WTC11 (cell line): ENCODE measurements at regions not wholly inside any gene's neighbourhood (a gene's known extent, or its start where the extent isn't known, plus 50 kb on each side); places are given as distances from the start of the nearest gene placed in this dataset.

ENCODE experiments used
- ATAC-seq: fragments of 200-7000 bp; cut with Tn5 transposase; 2 replicates; pipeline ENCODE4 v1.10.0; 2021; ENCODE audit warnings: mild to moderate bottlenecking, moderate library complexity
- CTCF ChIA-PET: fragments of 300-600 bp; sonication (Branson Sonifier 250); formaldehyde crosslinking; loops from one replicate; lab custom pipeline; 2021; ENCODE audit warnings: antibody characterized with exemption; lab: Charles Lee
- POLR2A ChIA-PET: fragments of 350-600 bp; sonication (Branson Sonifier 250); formaldehyde crosslinking; loops from one replicate; lab custom pipeline; 2021; ENCODE audit warnings: antibody characterized with exemption; lab: Charles Lee
- DNase-seq: peaks from one replicate; pipeline ENCODE4 v3.0.0; 2021; ENCODE audit warnings: low spot score
- H3K27ac Mint-ChIP-seq: 2 replicates; pipeline ENCODE4 v1.8.0; 2021; ENCODE audit warnings: mixed read lengths
- H3K27me3 Mint-ChIP-seq: 2 replicates; pipeline ENCODE4 v1.8.0; 2021; ENCODE audit warnings: low read depth, mild to moderate bottlenecking, moderate library complexity, mixed read lengths
- H3K36me3 Mint-ChIP-seq: 2 replicates; pipeline ENCODE4 v1.8.0; 2021; ENCODE audit warnings: mixed read lengths
- H3K4me1 Mint-ChIP-seq: 2 replicates; pipeline ENCODE4 v1.8.0; 2022; ENCODE audit warnings: mixed read lengths
- H3K4me3 Mint-ChIP-seq: 2 replicates; pipeline ENCODE4 v1.8.0; 2021; ENCODE audit warnings: mild to moderate bottlenecking, moderate library complexity, mixed read lengths
- H3K9me3 Mint-ChIP-seq: 2 replicates; pipeline ENCODE4 v1.8.0; 2021; ENCODE audit warnings: mixed read lengths
- CTCF ChIP-seq: fragments of 200-600 bp; IDR thresholded peaks from 2 replicates; pipeline ENCODE4 v1.8.0; 2022; ENCODE audit warnings: antibody characterized with exemption
- ELF4 ChIP-seq: sonication (generic); formaldehyde crosslinking; IDR thresholded peaks from 2 replicates; pipeline ENCODE4 v1.8.1; 2022; ENCODE audit warnings: low read depth, mild to moderate bottlenecking, moderate library complexity, missing genetic modification reagents
- ESRRA ChIP-seq: sonication (generic); formaldehyde crosslinking; IDR thresholded peaks from 2 replicates; pipeline ENCODE4 v1.8.1; 2022; ENCODE audit warnings: mild to moderate bottlenecking, missing genetic modification reagents, borderline replicate concordance
- FOXP4 ChIP-seq: sonication (generic); formaldehyde crosslinking; IDR thresholded peaks from 2 replicates; pipeline ENCODE4 v1.8.0; 2022; ENCODE audit warnings: mild to moderate bottlenecking, missing genetic modification reagents
- GTF2I ChIP-seq: fragments of 250-450 bp; sonication (Bioruptor Pico); conservative IDR thresholded peaks from 2 replicates; pipeline ENCODE4 v1.4.0; 2021; ENCODE audit warnings: mild to moderate bottlenecking
- JUN ChIP-seq: sonication (generic); formaldehyde crosslinking; IDR thresholded peaks from 2 replicates; pipeline ENCODE4 v1.8.0; 2023; ENCODE audit warnings: mild to moderate bottlenecking, missing genetic modification reagents
- MXD4 ChIP-seq: fragments of 250-450 bp; sonication (Bioruptor Pico); IDR thresholded peaks from 2 replicates; pipeline ENCODE4 v1.8.0; 2021; ENCODE audit warnings: mild to moderate bottlenecking, moderate library complexity, borderline replicate concordance
- NFATC4 ChIP-seq: fragments of 250-450 bp; sonication (Bioruptor Pico); IDR thresholded peaks from 2 replicates; pipeline ENCODE4 v1.9.0; 2021; ENCODE audit warnings: mild to moderate bottlenecking
- NFE2L1 ChIP-seq: sonication (generic); formaldehyde crosslinking; IDR thresholded peaks from 2 replicates; pipeline ENCODE4 v1.8.1; 2023; ENCODE audit warnings: missing genetic modification reagents
- NR3C1 ChIP-seq: sonication (generic); formaldehyde crosslinking; conservative IDR thresholded peaks from 2 replicates; pipeline ENCODE4 v1.8.1; 2023; ENCODE audit warnings: low read depth, mild to moderate bottlenecking, missing genetic modification reagents
- SMAD3 ChIP-seq: sonication (generic); formaldehyde crosslinking; IDR thresholded peaks from 2 replicates; pipeline ENCODE4 v1.8.0; 2022; ENCODE audit warnings: missing genetic modification reagents, mild to moderate bottlenecking, borderline replicate concordance
- SMAD4 ChIP-seq: sonication (generic); formaldehyde crosslinking; IDR thresholded peaks from 2 replicates; pipeline ENCODE4 v1.8.0; 2022; ENCODE audit warnings: mild to moderate bottlenecking, missing genetic modification reagents
- ZBTB21 ChIP-seq: sonication (generic); formaldehyde crosslinking; IDR thresholded peaks from 2 replicates; pipeline ENCODE4 v1.8.1; 2023; ENCODE audit warnings: mild to moderate bottlenecking, missing genetic modification reagents, borderline replicate concordance
- ZNF138 ChIP-seq: sonication (generic); formaldehyde crosslinking; conservative IDR thresholded peaks from 2 replicates; pipeline ENCODE4 v1.8.1; 2022; ENCODE audit warnings: mild to moderate bottlenecking, moderate library complexity, missing genetic modification reagents
- ZNF281 ChIP-seq: sonication (generic); formaldehyde crosslinking; IDR thresholded peaks from 2 replicates; pipeline ENCODE4 v1.8.0; 2023; ENCODE audit warnings: mild to moderate bottlenecking, missing genetic modification reagents
- ZNF416 ChIP-seq: fragments of 250-450 bp; sonication (Bioruptor Pico); IDR thresholded peaks from 2 replicates; pipeline ENCODE4 v1.9.0; 2021; ENCODE audit warnings: mild to moderate bottlenecking, inconsistent platforms
- ZNF423 ChIP-seq: fragments of 250-450 bp; sonication (Bioruptor Pico); IDR thresholded peaks from 2 replicates; pipeline ENCODE4 v2.1.2; 2022; ENCODE audit warnings: mild to moderate bottlenecking, moderate library complexity
- ZSCAN18 ChIP-seq: fragments of 250-450 bp; sonication (Bioruptor Pico); IDR thresholded peaks from 2 replicates; pipeline ENCODE4 v2.1.2; 2022; ENCODE audit warnings: mild to moderate bottlenecking, moderate library complexity
- TF ChIP-seq, protein P1 (sequence below): sonication (generic); formaldehyde crosslinking; IDR thresholded peaks from 2 replicates; pipeline ENCODE4 v1.8.0; 2022; ENCODE audit warnings: missing genetic modification reagents
- TF ChIP-seq, protein P2 (sequence below): fragments of 250-450 bp; sonication (Bioruptor Pico); IDR thresholded peaks from 2 replicates; pipeline ENCODE4 v1.9.0; 2021; ENCODE audit warnings: mild to moderate bottlenecking, borderline replicate concordance

- no peak overlapping the region for H3K4me3 Mint-ChIP-seq
- no peaks in the 10 kb centered on the region for H3K9me3 Mint-ChIP-seq
- POLR2A ChIA-PET, result no interaction called here
These were observed 109.7 kb upstream of the PNPLA4 start for GRCh38 chrX:8036914-8037313.

More at GRCh38 chrX:8036914-8037313, 109.7 kb upstream of the PNPLA4 start:
- ATAC-seq (no peak), DNase-seq (no peak)
- H3K27me3 Mint-ChIP-seq, result no peaks in the 10 kb centered on the region
- CTCF ChIA-PET, result no interaction called here
- peaks cover 27% of the 10 kb centered on the region for H3K4me1 Mint-ChIP-seq
- no peak for TF ChIP-seq ZNF416
- TF ChIP-seq ZSCAN18, result no peak
- no peak for TF ChIP-seq NFATC4 (CRISPR knock-in tag)
- no peak for TF ChIP-seq NFE2L1 (CRISPR knock-in tag)
- no peak for TF ChIP-seq NR3C1
- TF ChIP-seq SMAD3 (CRISPR knock-in tag), result no peak
- TF ChIP-seq ZBTB21, result no peak
- no peak for TF ChIP-seq ESRRA (CRISPR knock-in tag)
- no peak for TF ChIP-seq FOXP4 (CRISPR knock-in tag)
- no peak for TF ChIP-seq CTCF
- no peak for TF ChIP-seq ELF4
- TF ChIP-seq, protein P1, sequence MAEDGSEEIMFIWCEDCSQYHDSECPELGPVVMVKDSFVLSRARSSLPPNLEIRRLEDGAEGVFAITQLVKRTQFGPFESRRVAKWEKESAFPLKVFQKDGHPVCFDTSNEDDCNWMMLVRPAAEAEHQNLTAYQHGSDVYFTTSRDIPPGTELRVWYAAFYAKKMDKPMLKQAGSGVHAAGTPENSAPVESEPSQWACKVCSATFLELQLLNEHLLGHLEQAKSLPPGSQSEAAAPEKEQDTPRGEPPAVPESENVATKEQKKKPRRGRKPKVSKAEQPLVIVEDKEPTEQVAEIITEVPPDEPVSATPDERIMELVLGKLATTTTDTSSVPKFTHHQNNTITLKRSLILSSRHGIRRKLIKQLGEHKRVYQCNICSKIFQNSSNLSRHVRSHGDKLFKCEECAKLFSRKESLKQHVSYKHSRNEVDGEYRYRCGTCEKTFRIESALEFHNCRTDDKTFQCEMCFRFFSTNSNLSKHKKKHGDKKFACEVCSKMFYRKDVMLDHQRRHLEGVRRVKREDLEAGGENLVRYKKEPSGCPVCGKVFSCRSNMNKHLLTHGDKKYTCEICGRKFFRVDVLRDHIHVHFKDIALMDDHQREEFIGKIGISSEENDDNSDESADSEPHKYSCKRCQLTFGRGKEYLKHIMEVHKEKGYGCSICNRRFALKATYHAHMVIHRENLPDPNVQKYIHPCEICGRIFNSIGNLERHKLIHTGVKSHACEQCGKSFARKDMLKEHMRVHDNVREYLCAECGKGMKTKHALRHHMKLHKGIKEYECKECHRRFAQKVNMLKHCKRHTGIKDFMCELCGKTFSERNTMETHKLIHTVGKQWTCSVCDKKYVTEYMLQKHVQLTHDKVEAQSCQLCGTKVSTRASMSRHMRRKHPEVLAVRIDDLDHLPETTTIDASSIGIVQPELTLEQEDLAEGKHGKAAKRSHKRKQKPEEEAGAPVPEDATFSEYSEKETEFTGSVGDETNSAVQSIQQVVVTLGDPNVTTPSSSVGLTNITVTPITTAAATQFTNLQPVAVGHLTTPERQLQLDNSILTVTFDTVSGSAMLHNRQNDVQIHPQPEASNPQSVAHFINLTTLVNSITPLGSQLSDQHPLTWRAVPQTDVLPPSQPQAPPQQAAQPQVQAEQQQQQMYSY (CRISPR knock-in tag), result no peak
- TF ChIP-seq GTF2I, result no peak
- TF ChIP-seq SMAD4 (CRISPR knock-in tag), result no peak
- TF ChIP-seq ZNF138 (CRISPR knock-in tag), result no peak
- TF ChIP-seq JUN (CRISPR knock-in tag), result no peak
- no peak for TF ChIP-seq ZNF423 (CRISPR knock-in tag)
- no peak for TF ChIP-seq MXD4
- TF ChIP-seq ZNF281, result no peak
- TF ChIP-seq, protein P2, sequence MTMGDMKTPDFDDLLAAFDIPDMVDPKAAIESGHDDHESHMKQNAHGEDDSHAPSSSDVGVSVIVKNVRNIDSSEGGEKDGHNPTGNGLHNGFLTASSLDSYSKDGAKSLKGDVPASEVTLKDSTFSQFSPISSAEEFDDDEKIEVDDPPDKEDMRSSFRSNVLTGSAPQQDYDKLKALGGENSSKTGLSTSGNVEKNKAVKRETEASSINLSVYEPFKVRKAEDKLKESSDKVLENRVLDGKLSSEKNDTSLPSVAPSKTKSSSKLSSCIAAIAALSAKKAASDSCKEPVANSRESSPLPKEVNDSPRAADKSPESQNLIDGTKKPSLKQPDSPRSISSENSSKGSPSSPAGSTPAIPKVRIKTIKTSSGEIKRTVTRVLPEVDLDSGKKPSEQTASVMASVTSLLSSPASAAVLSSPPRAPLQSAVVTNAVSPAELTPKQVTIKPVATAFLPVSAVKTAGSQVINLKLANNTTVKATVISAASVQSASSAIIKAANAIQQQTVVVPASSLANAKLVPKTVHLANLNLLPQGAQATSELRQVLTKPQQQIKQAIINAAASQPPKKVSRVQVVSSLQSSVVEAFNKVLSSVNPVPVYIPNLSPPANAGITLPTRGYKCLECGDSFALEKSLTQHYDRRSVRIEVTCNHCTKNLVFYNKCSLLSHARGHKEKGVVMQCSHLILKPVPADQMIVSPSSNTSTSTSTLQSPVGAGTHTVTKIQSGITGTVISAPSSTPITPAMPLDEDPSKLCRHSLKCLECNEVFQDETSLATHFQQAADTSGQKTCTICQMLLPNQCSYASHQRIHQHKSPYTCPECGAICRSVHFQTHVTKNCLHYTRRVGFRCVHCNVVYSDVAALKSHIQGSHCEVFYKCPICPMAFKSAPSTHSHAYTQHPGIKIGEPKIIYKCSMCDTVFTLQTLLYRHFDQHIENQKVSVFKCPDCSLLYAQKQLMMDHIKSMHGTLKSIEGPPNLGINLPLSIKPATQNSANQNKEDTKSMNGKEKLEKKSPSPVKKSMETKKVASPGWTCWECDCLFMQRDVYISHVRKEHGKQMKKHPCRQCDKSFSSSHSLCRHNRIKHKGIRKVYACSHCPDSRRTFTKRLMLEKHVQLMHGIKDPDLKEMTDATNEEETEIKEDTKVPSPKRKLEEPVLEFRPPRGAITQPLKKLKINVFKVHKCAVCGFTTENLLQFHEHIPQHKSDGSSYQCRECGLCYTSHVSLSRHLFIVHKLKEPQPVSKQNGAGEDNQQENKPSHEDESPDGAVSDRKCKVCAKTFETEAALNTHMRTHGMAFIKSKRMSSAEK (CRISPR knock-in tag), result no peak
- H3K27ac Mint-ChIP-seq, result no peak overlapping the region
- no peaks in the 10 kb centered on the region for H3K36me3 Mint-ChIP-seq
